HG02840 (cell line): ENCODE measurements at regions not wholly inside any gene's neighbourhood (a gene's known extent, or its start where the extent isn't known, plus 50 kb on each side); places are given as distances from the start of the nearest gene placed in this dataset.
"Not testable (repeated sequence)": the region's sequence is repeated elsewhere in the genome, so short reads cannot be mapped to it uniquely, and the experiment has no call there.

Experiments used
- ATAC-seq: cut with Tn5 transposase; IDR thresholded peaks from one replicate; pipeline ENCODE4 v1.9.1; 2021; ENCODE audit warnings: mild to moderate bottlenecking, moderate library complexity, moderate number of reproducible peaks; ENCODE audit not compliant: unreplicated experiment, low FRiP score

GRCh38 chr11:15683528-15683927 is 568.8 kb downstream of the INSC start:
- ATAC-seq = no peak

DNA sequence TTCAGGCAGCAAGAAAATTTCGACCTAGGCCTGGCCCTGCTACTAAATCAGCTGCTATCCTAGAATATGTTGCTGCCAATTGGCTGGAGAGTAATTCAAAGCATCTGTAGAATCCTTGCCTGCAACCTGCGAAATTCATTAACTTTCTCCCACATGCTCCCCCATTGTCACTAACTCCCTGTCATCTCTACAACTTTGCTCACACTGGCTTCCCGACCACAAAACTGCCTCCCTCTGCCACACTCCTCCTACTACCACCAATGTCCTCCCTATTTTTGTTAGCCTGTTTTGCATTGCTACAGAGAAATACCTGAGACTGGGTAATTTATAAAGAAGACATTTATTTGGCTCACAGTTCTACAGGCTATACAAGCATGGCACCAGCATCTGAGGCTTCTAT is 570.6 kb downstream of the INSC start:
- no peak for ATAC-seq

GRCh38 chr11:15686259-15686658 is 571.5 kb downstream of the INSC start:
- not testable (repeated sequence) for ATAC-seq

DNA sequence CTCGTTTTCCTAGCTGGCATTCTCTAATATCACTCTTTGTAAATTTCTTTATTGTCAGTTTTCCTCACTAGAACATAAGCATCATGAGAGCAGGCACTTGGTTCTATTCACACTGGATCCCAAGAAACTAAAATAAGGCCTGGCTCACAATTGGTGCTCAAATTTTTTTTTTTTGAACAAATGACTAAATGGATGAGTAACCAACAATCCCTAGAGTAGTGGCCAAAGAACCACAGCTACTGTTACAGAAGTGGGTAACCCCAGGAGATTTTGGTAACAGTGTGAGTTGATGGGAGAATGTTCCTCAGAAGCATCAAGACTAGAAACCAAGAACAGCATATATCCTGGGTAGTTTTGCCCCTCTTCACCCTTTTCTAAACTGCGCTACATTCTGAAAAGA is 572.6 kb downstream of the INSC start:
- no peak for ATAC-seq

DNA sequence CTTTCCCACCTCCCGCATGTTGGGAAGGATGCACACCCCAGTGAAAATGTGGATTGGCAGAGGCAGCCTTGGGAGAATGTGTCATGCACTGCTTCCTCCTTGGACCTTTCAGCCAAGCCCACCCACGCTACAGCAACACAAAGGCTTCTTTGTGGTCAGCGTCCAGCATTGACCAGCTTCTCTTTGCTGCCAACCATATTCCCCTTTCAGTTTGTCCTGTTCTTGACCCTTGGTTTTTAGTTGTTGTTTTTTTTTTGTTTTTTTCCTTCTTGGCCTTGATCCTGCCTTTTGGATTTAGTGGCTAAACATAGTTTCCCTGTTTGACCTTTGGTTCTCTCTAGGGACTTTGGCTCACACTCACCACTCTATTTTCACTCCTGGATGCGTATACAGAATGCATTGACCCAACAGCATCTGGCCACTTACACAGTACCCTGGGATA is 573.6 kb downstream of the INSC start:
- no peak for ATAC-seq

DNA sequence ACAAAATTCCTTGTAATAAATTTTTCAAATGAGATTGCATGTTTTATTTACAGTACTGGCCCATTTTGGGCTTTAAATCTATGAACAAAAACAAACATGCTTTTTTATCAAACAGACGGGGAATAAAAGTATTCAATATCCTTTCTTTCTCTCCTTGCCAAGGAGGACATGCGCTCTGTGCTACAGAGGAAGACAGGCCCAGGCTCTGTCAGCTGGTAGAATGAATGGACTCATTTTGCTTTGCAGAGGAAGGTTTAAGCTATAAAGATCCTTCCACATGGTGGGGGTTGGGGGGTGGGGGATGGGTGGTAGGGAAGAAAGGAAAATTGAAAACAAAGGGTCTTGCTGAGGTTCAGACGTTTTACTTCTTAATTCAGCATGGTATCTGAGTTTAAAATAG is 575.6 kb downstream of the INSC start:
- no peak for ATAC-seq

DNA sequence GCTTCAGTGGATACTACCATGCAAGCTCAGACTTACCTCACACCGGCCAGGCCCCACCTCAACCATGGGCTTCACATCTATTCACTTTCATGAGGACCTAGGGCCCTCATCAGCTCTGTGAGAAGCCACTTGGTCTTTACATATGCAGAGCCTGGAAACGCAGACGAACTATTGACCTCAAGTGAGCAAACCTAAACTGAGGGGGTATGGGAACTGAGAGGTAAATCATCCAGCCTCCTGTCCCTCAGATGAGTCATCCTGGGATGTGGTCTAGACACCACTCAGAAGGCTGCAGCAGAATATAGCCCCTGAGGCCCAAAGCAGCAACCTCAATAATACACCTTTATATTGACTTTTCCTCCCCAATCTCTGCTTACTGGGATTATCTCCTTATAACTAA is 578.0 kb downstream of the INSC start:
- no peak for ATAC-seq

DNA sequence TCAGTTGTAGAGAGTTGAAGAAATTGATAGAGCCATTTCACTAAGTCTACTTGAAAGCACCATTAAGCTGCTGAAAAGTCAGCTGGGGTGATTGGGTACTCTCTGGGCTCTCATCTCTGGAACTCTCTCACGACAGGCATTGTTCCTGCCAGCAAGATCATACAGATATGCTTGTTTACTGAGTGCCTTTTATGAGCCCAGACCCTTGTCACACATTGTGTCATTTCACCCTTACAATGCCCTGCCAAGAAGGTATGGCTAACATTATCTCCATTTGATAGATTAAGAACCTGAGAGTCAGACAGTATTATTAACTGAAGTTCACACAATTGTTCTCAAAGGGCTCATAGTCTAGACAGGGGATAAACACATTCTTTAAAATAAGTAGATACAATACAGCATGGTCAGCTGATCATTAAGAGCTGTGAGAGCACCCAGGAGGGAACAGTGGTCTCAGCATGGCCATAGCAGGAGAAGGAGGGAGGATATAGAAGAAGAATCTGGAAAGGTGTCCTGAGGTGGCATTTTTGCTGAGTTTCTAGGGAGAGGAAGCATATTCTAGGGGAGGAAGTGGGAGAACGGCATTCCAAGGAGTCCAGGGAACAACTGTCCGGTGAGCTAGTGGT is 580.5 kb downstream of the INSC start:
- no peak for ATAC-seq

DNA sequence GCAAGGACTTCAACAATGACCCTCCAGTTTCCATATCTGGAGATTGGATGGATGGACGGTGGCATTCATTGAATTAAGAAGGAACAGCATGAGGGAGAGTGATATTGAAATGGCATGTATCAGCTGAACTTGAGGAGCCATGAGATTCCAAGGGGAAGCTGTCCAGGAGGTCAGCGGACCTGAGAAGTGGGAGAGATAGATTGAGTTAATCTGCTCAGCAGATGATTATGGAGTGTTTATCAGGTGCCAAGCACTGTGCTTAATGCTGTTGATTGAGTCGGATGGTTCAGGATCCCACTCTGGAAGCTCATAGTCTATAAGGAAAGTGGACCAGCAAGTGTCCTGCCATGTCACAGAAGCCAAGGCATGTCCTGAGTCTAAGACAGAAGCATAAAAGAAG is 581.3 kb downstream of the INSC start:
- no peak for ATAC-seq

DNA sequence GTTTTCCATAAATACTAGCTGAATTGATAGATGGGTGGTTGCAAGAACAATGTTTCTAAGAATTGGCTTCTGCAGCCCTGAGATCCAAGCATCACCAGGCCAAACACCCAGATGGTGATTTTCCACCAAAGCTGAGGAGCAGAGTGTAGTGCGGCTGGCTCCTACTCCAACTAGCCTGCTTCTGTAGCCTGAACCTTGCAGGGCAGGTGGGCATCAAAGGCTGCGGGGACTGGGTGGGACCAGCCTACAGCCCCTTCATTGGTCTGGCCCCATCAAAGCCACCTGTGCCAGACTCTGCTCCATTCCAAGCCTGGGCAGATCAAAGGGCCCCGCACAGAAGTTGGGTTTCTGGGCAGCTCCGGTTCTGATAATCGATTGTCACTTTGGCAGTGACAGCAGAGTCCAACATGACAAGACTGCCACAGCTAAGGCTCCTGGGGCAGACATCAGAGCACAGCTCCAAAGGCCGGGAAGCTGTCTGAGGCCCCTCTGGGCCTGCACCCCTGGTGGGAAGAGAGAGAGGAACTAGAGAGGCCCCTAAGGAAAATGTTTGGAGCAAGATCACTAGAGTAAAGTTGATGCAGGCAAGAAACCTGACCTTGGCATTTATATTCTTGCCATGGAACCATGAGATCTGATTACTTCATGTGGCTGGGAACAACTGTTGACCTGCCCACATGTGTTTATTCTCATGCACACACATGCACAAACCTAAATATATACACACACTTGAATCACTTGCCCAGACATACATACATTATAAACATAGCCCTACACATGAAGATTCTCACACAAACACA is 582.9 kb downstream of the INSC start:
- no peak for ATAC-seq

DNA sequence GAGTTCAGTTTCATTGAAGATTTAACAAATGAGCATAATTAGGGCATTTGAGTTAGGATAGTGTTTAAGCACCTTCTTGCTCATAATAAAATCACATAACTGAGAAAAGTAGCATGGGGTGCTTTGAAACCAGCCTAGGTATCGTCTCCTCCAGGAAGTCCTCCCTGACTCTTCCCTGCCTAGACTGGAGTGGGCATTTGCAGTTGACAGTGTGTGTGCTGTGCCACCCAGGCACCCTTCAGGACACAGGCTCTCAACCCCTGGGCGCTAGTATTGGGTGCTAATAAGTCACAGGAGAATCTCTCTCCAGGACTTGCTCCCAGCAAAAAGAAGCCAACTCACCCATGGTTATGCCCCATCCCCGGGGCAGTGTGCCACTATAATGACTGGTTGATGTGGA is 584.1 kb downstream of the INSC start:
- ATAC-seq = no peak

GRCh38 chr11:15699978-15700377 is 585.3 kb downstream of the INSC start:
- no peak for ATAC-seq

GRCh38 chr11:15700456-15700855 is 585.7 kb downstream of the INSC start:
- ATAC-seq = no peak

GRCh38 chr11:15704064-15704463 is 589.3 kb downstream of the INSC start:
- ATAC-seq = no peak

- no peak for ATAC-seq
Observed at GRCh38 chr11:15704556-15704955, 589.8 kb downstream of the INSC start.

- no peak for ATAC-seq
Observed at GRCh38 chr11:15705891-15706290, 591.2 kb downstream of the INSC start.

DNA sequence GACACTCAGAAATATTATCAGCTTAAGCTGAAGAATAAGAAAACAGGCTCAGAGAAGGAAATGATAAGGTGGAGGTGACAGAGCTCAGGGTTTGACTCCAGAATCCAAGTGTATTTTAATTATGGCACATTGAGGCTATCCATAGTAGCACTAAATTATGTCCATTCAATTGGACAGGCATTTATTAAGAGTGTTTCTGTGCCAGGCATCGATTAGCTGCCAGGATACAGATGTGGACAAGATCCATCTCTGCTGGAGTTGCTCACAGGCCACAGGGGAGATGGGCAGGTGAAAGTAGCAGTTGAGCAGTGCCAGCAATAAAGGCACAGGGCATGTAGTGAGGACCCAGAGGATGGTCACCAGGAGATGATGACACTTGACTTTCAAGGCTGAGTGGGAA is 592.5 kb downstream of the INSC start:
- ATAC-seq = no peak

DNA sequence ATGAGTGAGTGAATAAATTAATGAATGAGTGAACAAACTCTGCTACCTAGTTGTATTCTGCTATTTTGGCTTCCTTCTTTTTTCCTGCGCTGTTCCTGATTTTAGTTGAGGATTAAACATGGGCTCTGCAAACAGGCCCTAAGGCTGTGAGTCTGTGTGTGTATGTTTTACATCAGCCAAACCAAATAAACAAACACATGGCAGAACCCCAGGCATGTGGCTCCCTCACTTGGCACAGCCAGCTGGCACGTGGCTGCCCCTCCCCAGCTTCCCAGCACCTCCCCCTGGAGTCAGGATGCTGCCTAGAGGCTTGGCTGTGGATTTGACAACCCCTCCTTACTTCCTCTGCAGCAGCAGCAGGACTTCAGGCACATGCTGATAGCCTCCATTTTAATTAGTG is 593.2 kb downstream of the INSC start:
- no peak for ATAC-seq

- no peak for ATAC-seq
Observed at GRCh38 chr11:15710580-15711275, 596.0 kb downstream of the INSC start.

DNA sequence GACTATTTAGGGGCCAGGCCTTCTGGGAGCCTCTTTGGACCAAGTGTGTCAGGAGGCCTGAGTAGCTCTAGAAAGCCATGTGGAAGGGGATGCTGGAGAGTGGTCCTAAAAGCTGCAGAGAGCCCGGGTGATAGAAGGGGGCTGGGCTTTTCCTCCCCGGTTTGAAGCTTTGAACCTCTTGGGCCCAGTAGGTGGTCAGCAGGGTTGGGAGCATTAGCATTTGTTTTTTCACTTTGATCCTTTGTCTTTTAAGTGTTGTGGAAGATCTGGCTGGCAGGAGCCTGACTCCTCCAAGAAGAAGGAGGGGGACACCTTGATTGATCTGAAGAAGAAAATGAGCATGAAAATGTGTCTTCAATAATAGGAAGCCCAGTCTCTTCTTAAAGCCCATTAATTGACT is 596.6 kb downstream of the INSC start:
- ATAC-seq = no peak

DNA sequence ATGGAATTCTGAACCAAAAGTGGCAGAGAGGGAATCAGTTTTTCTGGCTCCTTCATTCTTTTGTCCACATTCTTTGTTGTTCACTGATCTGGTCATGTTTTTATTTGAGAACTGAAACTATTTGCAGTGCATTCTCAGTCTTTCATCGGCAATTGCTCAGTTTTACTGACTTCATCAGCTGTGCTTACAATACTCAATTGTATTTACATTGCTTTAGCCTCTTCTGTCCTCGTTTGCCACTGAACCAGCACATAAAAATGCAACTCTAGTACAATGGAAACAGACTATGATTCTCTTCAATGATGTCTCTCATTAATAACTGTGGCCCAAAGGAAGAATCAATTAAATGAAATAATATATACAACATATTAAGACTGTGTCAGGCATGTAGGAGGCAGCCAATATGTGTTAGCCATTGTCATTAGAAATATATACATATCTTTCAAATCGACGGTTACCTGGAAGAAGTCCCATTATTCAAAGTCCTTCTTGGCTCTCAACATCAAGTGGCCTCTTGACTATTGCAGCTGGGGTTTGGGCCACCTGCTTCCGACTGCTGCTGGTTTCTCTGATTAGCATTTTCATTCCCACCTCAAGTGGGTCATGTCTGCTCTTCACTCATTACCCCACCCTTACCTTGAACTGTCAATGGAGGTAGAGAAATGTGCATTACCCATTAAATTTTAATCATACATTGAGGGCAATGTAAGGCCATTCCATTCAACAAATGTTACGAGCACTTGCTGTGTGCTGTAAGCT is 600.1 kb downstream of the INSC start:
- no peak for ATAC-seq
